ENCODE measurements at regions not wholly inside any gene's neighbourhood (a gene's known extent, or its start where the extent isn't known, plus 50 kb on each side); places are given as distances from the start of the nearest gene placed in this dataset.

- no peak for DNase-seq
Observed at GRCh38 chr1:87568911-87569310, 240.2 kb downstream of the LMO4 start.

GRCh38 chr1:87572008-87572407 is 243.3 kb downstream of the LMO4 start:
- DNase-seq: no peak

DNA sequence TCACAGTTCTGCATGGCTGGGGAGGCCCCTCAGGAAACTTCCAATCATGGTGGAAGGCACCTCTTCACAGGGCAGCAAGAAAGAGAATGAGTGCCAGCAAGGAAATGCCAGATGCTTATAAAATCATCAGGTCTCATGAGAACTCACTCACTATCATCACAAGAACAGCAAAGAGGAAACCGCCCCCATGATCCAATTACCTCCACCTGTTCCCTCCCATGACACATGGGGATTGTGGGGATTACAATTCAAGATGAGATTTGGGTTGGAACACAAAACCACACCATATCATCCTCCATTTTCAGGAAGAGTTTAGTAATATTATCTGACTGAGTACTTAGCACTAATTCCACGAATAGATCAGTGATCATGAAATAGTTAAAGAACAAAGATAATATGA is 244.2 kb downstream of the LMO4 start:
- DNase-seq: no peak

- DNase-seq: no peak
Observed at GRCh38 chr1:87575528-87575927, 246.8 kb downstream of the LMO4 start.

- DNase-seq: no peak
Observed at GRCh38 chr1:87578464-87578863, 249.8 kb downstream of the LMO4 start.

DNA sequence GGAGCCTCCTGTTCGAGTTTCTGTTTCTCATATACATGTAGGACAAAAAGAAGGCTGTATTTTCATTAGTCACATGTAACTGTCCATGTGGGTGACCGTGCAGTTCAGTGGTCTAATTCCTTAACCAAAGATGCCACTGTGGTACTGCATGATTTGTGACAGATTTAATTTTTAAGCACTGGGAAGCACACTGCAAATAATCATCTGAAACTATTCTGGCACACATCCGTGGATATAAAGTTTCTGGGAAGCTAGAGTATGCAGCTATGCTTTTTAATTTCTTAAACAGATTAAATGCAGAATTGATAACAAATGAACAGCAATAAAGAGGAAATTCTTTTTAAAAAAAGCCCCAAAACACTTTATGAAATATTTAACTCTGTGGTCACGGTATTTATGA is 254.8 kb downstream of the LMO4 start:
- DNase-seq: no peak

GRCh38 chr1:87584586-87584985 is 255.9 kb downstream of the LMO4 start:
- no peak for DNase-seq

DNA sequence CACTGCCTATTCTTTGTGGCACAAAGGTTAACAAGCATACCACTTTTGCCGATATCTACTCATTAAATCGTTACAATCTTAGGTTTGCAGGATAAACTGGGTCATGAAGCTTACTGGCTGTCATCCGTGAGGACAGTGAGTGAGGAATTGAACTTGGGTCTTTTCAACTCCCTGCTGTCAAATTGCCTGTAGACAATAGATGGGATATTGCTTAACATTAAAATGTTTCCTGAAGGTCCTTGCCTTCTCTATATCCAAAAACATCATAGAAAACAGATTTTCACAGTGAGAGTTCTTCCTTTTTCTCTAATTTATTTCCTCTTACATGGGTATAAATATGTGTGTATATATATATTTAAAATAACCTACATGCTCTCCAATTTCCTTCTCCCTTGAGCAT is 257.8 kb downstream of the LMO4 start:
- DNase-seq: no peak

DNA sequence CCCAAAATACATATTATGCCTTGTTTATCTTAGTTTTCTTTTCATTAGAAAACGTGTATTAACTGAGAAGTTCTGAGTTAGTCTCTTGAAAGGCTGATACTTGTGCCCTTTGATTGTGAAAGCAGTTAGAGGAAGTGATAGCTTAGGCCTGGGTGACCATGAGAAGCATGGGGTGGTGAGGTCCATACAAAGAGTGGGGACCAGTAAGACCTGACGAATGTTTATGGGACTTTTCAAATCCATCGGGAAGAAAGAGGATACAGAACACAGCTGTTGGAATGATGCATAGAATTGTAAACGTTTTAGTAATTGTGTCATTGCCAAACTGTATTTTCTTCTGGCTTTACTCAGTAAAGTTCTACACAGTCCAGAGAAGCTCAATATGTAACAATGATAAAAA is 259.8 kb downstream of the LMO4 start:
- no peak for DNase-seq

DNA sequence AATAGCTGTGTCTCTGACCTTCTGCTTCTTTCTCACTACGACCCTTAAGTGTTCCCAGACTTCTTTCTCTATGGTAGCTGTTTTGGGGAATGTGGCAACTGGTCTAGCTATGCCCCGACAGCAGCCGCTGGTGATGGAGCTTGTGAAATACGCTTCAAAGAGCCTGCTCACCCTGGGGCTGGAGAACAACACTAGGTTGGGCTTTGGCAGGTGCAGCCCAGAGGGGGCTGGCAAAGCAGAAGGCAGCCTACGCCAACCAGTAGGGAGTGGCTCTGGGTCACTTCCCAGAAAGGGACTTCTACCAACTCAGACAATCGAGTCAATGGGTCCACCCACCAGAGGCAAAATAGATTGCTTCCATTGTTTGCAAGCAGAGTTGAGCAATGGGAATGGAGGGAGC is 262.8 kb downstream of the LMO4 start:
- no peak for DNase-seq

- DNase-seq: no peak
Observed at GRCh38 chr1:87592156-87592555, 263.5 kb downstream of the LMO4 start.

DNA sequence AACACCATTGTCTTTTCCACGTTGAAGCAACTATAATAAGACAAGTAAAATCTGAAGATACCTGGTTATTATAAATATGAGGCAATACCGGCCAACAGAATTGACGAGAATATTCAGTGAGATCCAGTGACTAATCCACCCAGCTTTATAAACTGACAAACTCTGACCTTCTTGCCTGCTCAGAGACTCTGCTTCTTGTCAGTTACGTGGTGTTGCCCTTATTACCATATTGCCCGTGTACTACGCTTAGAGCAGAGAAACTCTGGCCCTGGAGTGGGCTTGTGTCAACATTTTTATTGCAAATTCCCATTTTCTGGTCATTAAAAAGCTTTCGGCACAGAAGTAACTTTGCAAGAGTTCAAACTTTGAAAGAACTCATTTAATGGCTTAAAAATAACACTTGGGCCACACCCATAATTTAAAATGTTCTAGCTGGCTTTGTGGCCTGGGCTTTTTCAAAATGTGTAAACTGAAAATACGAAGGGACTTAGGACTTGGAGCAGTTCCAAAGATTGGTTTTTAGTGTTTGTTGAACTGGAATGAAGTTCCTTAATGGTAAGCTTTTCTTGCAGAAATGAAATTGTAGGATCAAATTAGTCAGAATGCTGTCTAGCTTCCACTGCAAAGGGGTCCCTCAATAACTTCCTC is 266.2 kb downstream of the LMO4 start:
- no peak for DNase-seq

- DNase-seq: no peak
Observed at GRCh38 chr1:87595384-87595781, 266.7 kb downstream of the LMO4 start.

DNA sequence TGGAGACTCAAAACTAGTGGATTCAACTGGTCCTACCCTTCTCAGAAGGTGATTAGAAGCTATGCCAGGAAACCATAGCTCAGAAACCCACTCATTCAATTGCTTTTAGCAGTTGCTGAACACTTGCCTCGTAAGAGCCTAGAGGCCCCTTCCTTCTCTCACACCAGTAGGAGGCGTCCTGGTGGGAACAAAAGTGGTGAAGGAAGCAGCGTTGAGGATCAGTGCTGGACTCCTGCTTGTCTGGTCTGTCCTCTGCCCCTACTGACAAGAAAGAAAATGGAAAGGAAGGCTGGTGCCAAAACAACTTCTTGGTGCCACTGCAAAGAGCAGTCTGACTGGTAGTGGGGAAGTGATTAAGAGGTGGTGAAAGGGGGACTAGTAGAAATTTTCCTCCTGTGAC is 269.7 kb downstream of the LMO4 start:
- no peak for DNase-seq

DNA sequence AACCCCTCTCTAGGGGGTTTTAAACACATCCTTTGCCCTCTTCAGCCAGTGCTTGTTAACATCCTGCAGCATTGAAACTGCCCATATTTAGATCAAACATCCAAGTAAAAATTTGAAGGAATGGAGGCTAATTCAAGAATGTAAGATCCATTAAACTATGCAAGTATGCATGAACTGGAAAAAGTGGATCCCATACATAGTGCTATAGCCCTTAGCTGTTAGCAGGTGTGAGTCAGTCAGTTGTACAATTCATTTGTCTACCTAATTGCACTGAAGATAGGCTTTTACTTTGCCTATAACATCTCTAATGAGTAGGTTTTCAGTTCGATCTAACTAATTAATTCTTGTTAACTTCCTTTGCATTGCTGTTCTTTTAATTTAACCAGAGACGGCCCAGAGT is 270.9 kb downstream of the LMO4 start:
- no peak for DNase-seq

DNA sequence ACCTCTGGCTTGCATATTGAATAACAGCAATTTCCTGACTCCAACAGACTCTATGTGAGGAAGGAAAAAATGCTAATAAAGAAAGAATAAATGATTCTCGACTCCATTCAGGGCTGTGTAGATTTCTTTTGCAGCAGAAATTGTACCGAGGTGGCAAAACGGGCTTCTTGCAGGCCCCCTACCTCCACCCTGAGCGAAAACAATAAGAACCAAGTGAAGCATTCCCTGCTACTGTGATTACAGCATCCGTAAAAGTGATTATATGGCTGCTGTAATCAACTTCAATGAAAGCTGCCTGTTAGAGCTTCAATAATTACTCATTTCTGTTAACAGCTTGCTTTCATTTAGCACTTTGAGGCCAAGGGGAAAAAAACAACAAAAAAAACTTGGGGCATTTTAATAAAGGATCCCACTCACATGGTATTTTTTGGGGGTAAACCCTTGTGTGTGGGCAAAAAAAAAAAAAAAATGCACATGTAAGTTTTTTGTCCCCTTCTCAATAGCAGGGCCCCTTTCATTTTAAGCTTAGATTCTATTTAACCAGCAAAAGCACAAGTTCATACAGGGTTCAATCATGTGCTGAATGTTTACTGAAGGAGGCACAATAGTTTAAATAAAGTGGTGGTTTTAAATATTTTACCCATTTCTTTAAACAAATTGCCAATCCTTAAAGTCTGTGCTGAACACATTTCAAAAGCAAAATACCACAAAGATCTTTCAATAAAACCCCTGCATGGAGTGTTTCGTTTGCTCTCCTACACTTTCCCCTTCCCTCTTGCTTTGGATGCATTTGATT is 271.6 kb downstream of the LMO4 start:
- DNase-seq: no peak

GRCh38 chr1:87600854-87601253 is 272.2 kb downstream of the LMO4 start:
- DNase-seq: no peak

DNA sequence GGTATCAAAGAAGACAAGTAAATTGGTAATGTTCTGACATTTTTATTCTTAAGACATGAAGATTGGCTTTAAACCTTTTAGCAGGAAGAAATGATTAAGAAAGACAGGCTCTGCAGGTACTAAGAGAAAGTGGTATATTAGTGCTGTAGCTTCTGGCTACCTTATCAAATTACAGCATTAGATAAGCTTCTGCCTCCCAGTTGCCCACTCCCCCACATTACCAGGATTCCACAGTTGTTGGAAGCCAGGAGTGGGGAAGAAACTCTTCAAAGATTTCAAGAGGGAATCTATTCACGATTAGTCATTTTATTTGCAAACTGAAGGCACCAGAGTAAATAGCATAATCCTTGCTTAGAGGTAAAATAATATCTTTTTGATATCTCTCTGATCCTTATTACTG is 274.9 kb downstream of the LMO4 start:
- no peak for DNase-seq

DNA sequence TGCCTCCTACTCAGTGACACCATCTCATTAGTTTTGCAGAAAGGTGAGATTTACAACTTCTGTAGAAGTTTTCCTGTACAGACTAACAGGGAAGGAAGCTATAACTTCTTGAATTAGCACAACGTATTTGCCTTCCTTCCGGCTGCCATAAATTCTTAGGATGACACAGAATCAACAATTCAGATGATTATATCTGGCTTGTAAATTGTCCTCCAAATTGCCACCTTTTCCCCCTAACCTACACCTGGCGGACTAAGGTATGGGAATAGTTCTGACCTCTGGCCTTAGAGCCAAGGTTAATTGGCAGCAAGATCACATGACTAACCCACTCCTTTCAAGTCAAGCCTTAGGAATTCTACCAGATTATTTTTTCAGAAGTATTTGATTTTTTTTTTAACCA is 284.3 kb downstream of the LMO4 start:
- no peak for DNase-seq

GRCh38 chr1:87615491-87615890 is 286.8 kb downstream of the LMO4 start:
- DNase-seq: no peak

GRCh38 chr1:87615901-87616300 is 287.2 kb downstream of the LMO4 start:
- no peak for DNase-seq

- DNase-seq: no peak
Observed at GRCh38 chr1:87620807-87621206, 292.1 kb downstream of the LMO4 start.

DNA sequence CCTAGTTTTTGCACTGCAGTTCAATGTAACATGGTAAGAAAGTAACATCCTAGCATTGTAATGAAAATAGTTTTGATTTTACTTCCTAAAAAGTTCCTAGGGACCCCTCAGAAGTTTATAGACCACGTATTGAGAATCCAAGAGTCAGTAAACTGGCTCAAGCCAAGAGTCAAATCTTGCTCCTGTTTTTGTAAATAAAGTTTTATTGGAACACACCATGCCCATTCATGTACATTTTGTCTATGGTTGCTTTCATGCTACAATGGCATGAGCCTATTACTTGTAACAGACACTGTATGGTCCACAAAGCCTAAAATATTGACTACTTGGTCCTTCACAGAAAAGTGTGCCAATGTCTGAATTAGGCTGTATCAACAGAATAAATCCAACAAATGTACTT is 301.0 kb downstream of the LMO4 start:
- no peak for DNase-seq

GRCh38 chr1:87632232-87632631 is 303.6 kb downstream of the LMO4 start:
- no peak for DNase-seq

All from NCI-H1436 (cell line).